ENCODE measurements at regions not wholly inside any gene's neighbourhood (a gene's known extent, or its start where the extent isn't known, plus 50 kb on each side); places are given as distances from the start of the nearest gene placed in this dataset.

GRCh38 chr5:174448041-174448440 lies 276.3 kb upstream of the MSX2 start:
- FAIRE-seq (no peak), DNase-seq (ENCODE audit: low read depth, low spot score) (no peak)
- dilution Hi-C loops (cut with MboI; ENCODE audit: extremely low pct_ligation_motif_present, low sequenced_read_pairs): no loop called here
- no peak overlapping the region for H3K4me3 ChIP-seq (replicated peaks in 1 of 3; ENCODE audit: insufficient read depth in 1 of 3, low read depth in 1 of 3, low read length in 3 of 3)
- H3K9ac ChIP-seq (replicated peaks; ENCODE audit: extremely low read depth, insufficient read depth, low read length): no peak overlapping the region
- H3K4me1 ChIP-seq (ENCODE audit: control insufficient read depth, extremely low read depth, insufficient read depth, low read length): no peaks in the 10 kb centered on the region
- H4K20me1 ChIP-seq (replicated peaks; ENCODE audit: control insufficient read depth, extremely low read depth, insufficient read depth, low read length): no peaks in the 10 kb centered on the region
- H3K27me3 ChIP-seq (ENCODE audit: control insufficient read depth in 2 of 2, insufficient read depth in 2 of 2, low read length in 2 of 2): no peaks in the 10 kb centered on the region
- H2AFZ ChIP-seq (ENCODE audit: low read depth, low read length): no peak overlapping the region
- no peak for TF ChIP-seq JUN (IDR thresholded peaks at IDR 0.05; ENCODE audit: borderline replicate concordance, insufficient read depth, insufficient read length, low read depth)
- no peak for TF ChIP-seq MYC (IDR thresholded peaks at IDR 0.05; ENCODE audit: low read depth, low read length)
- no peak for TF ChIP-seq GATA2 (IDR thresholded peaks at IDR 0.05; ENCODE audit: insufficient read depth, insufficient read length, low read depth, low read length)
- TF ChIP-seq EZH2 (IDR thresholded peaks at IDR 0.05; ENCODE audit: borderline replicate concordance, low read depth, low read length, severe bottlenecking): no peak
- TF ChIP-seq POLR2AphosphoS5 (IDR thresholded peaks at IDR 0.05; ENCODE audit: insufficient read depth, low read depth, low read length): no peak
- no peak for TF ChIP-seq MAX (IDR thresholded peaks at IDR 0.05; ENCODE audit: insufficient read depth, insufficient read length)
- H3K9me3 ChIP-seq (replicated peaks; ENCODE audit: control insufficient read depth, insufficient read depth, low read length): peaks cover 8% of the 10 kb centered on the region
- no peak overlapping the region for H3K27ac ChIP-seq (ENCODE audit: insufficient read depth, low read depth, low read length)
- BruUV-seq (replicated peaks): no TSS peak
- H3K79me2 ChIP-seq (ENCODE audit: control insufficient read depth, insufficient read depth, low read length): no peaks in the 10 kb centered on the region
- no peak overlapping the region for H3K4me2 ChIP-seq (ENCODE audit: insufficient read depth, low read length)
- no peaks in the 10 kb centered on the region for H3K9me1 ChIP-seq (replicated peaks; ENCODE audit: control insufficient read depth, extremely low read depth, insufficient read depth, low read length)
- intact Hi-C loops (cut with micrococcal nuclease): no loop called here
- CTCF ChIA-PET: no interaction called here
- no peaks in the 10 kb centered on the region for H3K36me3 ChIP-seq (ENCODE audit: control insufficient read depth in 2 of 2, extremely low read depth in 1 of 2, insufficient read depth in 2 of 2, low read length in 2 of 2)
- POLR2A ChIA-PET: no interaction called here

- no peaks in the 10 kb centered on the region for H3K27me3 ChIP-seq (ENCODE audit: control insufficient read depth in 2 of 2, insufficient read depth in 2 of 2, low read length in 2 of 2)
- no peaks in the 10 kb centered on the region for H3K36me3 ChIP-seq (ENCODE audit: control insufficient read depth in 2 of 2, extremely low read depth in 1 of 2, insufficient read depth in 2 of 2, low read length in 2 of 2)
- dilution Hi-C loops (cut with MboI; ENCODE audit: extremely low pct_ligation_motif_present, low sequenced_read_pairs): no loop called here
- H3K4me2 ChIP-seq (ENCODE audit: insufficient read depth, low read length): no peak overlapping the region
- H3K79me2 ChIP-seq (ENCODE audit: control insufficient read depth, insufficient read depth, low read length): no peaks in the 10 kb centered on the region
- CTCF ChIA-PET: no interaction called here
- H3K9me1 ChIP-seq (replicated peaks; ENCODE audit: control insufficient read depth, extremely low read depth, insufficient read depth, low read length): no peaks in the 10 kb centered on the region
- H3K9ac ChIP-seq (replicated peaks; ENCODE audit: extremely low read depth, insufficient read depth, low read length): no peak overlapping the region
- H3K27ac ChIP-seq (ENCODE audit: insufficient read depth, low read depth, low read length): no peak overlapping the region
- FAIRE-seq: no peak
- no peak for TF ChIP-seq POLR2A (IDR thresholded peaks at IDR 0.05; ENCODE audit: low read depth, low read length)
- TF ChIP-seq JUN (IDR thresholded peaks at IDR 0.05; ENCODE audit: borderline replicate concordance, insufficient read depth, insufficient read length, low read depth): no peak
- TF ChIP-seq GATA2 (IDR thresholded peaks at IDR 0.05; ENCODE audit: insufficient read depth, insufficient read length, low read depth, low read length): no peak
- no peak for TF ChIP-seq EZH2 (IDR thresholded peaks at IDR 0.05; ENCODE audit: borderline replicate concordance, low read depth, low read length, severe bottlenecking)
- no peak for TF ChIP-seq MAX (IDR thresholded peaks at IDR 0.05; ENCODE audit: insufficient read depth, insufficient read length)
- no peak for TF ChIP-seq FOS (IDR thresholded peaks at IDR 0.05; ENCODE audit: borderline replicate concordance, insufficient read depth, low read length)
- TF ChIP-seq MYC (IDR thresholded peaks at IDR 0.05; ENCODE audit: low read depth, low read length): no peak
- no peak for TF ChIP-seq CTCF (IDR thresholded peaks at IDR 0.05; ENCODE audit: extremely low read depth in 1 of 2, insufficient read depth in 1 of 2, low read depth in 1 of 2, low read length in 2 of 2)
- TF ChIP-seq POLR2AphosphoS5 (IDR thresholded peaks at IDR 0.05; ENCODE audit: insufficient read depth, low read depth, low read length): no peak
- no peak for DNase-seq (ENCODE audit: low read depth, low spot score)
- H3K4me3 ChIP-seq (replicated peaks in 1 of 3; ENCODE audit: insufficient read depth in 1 of 3, low read depth in 1 of 3, low read length in 3 of 3): no peak overlapping the region
- no peaks in the 10 kb centered on the region for H3K4me1 ChIP-seq (ENCODE audit: control insufficient read depth, extremely low read depth, insufficient read depth, low read length)
- intact Hi-C loops (cut with micrococcal nuclease): no loop called here
- BruUV-seq (replicated peaks): no TSS peak
- H3K9me3 ChIP-seq (replicated peaks; ENCODE audit: control insufficient read depth, insufficient read depth, low read length): peaks cover 8% of the 10 kb centered on the region
- H2AFZ ChIP-seq (ENCODE audit: low read depth, low read length): no peak overlapping the region
- H4K20me1 ChIP-seq (replicated peaks; ENCODE audit: control insufficient read depth, extremely low read depth, insufficient read depth, low read length): no peaks in the 10 kb centered on the region
- POLR2A ChIA-PET: no interaction called here
These were observed 275.7 kb upstream of the MSX2 start for GRCh38 chr5:174448662-174449061.
